ENCODE measurements at regions not wholly inside any gene's neighbourhood (a gene's known extent, or its start where the extent isn't known, plus 50 kb on each side); places are given as distances from the start of the nearest gene placed in this dataset.

DNA sequence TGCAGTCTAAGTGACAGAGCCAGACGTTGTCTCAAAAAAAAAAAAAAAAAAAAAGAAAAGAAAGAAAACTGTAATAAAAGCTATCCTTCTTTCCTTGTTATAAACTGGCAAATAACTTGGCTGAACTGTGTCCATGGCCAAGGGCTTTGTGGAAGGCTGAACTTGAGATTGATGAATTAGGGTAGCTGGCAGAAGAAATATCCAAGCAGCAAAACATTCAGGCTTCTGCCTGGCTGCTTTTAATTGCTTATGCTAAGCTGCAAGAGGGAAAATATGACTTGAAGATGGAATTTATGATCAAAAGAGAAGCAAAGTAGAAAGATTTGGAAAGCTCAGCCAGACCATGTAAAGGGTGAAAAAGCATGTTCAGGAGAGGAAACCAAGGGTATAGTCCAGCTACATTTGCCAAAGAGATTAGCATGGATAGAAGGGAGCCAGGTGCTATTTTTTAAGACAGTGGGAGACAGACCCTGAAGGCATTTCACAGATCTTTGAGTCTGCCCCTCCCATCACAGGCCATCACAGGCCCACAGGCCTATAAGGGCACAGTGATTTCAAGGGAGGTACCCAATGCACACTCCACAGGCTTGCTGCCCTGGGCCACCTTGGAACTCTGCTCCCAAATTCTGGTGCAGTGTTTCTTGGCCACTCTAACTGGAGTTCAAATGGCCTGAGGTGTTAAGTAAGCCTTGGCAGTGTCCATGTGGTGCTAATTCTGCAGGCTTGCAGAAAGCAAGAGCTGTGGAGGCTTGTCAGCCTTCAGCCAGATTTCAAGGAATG is 226.0 kb downstream of the AEBP2 start:
- TF ChIP-seq POLR2AphosphoS5 (IDR thresholded peaks at IDR 0.05; ENCODE audit: borderline replicate concordance, low read depth, low read length), result no peak
- no peak for TF ChIP-seq EZH2 (IDR thresholded peaks at IDR 0.05)
